ENCODE measurements at regions not wholly inside any gene's neighbourhood (a gene's known extent, or its start where the extent isn't known, plus 50 kb on each side); places are given as distances from the start of the nearest gene placed in this dataset.
"Not testable (repeated sequence)": the region's sequence is repeated elsewhere in the genome, so short reads cannot be mapped to it uniquely, and the experiment has no call there.

DNA sequence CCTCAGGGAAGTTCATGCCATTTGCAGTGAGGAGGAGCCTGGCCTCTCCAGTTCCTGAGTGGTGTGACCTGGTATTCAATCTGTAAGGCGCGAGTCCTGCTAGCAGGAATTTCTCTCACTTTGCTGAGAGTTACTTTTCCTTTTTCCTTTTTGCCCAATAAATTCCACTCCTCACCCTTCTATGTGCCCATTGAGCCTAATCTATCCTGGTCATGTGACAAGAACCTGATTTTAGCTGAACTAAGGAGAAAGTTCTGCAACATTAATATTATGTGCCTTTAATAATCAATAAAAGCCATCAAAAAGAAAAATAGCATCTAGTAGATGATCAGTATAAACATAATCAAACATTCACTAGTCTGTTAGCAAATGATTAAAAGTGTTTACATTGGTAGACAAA lies 136.1 kb upstream of the POGK start:
- no peak for DNase-seq

DNA sequence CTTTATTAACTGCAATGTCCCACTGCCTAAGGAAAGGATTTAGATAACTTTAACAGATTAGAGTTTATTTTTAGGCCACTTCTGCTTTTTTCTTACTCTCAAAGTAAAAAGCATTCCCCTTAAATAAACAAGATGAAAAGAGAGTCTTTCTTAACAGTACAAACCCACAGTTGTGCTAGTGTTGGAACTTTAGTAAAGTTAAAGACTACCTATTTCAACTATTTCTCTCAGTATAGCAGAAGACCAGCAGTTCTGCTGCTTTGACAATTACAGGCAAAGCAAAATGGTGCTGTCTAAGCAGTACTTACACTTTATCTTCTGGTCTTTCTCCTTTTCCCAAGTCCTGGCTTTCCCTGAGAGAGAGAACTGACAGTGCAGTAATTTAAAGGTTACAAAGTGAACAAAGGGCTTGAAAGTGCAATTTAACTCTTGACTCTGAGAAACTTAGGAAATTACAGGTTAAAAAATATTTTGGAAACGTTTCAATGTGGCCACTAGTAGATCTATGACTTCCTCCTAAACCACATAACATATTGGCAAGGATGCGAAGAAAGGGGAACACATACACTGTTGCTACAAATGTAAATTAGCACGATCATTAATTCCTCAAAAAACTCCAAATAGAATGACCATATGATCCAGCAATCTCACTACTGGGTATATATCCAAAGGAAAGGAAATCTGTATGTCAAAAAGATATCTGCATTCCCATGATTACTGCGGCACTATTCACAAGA lies 135.4 kb upstream of the POGK start:
- no peak for DNase-seq

DNA sequence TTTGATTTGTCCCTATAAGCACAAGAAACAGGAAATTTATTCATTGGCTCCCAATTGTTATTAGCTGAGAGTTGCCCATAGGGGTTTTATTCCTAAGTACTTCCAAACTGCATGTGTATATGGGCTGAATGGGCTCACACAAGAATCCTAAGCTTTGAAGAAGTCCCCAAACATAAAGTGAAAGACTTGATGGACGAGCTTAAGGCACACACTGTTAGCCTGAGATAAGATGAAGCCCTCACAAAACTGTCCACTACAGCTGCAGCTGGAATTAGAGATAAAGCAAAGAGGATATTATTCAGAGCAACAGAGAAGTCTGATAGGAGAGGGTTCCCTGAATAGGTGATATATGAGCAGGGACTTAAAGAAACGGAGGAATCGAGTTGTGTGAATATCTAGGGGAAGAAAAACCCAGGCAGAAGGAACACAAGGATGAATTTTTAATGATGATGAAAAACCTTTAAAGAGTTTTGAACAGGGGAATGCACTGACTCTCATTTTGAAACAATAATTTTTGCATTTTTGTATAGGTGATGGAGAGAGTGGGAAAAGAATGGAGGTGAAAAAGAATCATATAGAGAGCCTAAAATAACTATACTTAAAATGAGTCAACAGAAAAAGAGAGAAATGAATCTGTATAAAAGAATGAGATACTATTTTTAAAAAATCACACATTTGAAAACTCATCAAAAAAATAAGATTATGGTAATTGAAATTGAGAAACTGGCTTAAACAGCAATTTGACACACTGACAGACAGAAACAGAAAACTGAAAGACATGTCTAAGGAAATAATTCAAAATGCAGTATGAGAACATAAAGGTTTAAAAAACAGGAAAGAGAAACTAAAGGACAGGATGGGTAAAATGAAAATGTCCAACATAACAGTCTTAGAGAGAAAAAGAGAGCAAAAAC lies 133.6 kb upstream of the POGK start:
- DNase-seq, result no peak

DNA sequence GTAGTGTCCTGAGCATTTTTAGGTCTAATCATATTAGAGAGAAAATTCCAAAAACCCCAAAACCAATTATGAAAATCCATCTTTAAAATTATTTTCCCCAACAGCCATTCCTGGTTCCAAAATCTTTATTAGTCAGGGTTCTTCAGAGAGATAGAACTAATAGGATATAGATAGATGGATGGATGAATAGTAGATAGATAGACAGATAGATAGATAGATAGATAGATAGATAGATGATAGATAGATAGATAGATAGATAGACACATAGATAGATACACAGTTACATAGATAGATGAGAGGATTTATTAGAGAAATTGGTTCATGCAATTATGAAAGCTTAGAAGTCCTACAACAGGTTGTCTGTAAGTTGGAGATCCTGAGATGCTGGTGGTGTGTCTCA lies 122.7 kb upstream of the POGK start:
- no peak for DNase-seq

DNA sequence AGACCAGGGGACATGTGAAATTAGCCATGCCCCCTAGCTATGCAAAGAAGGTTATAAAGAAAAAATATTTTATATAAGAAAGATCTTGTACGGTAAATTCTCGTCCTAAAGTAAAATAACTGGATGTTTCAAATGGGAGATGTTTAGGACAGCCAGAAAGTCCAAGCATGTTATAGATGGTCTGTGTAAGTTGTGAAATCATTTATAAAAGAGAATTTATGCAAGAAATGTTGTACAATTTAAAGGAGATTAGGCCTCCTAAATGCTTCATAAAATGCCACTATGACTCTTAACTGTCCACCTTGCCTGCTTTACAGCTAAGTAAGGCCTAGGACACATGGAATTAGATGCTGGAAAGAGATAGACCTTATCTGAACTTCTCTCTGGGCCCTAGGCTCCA lies 118.1 kb upstream of the POGK start:
- peak; percentile 27 for DNase-seq

DNA sequence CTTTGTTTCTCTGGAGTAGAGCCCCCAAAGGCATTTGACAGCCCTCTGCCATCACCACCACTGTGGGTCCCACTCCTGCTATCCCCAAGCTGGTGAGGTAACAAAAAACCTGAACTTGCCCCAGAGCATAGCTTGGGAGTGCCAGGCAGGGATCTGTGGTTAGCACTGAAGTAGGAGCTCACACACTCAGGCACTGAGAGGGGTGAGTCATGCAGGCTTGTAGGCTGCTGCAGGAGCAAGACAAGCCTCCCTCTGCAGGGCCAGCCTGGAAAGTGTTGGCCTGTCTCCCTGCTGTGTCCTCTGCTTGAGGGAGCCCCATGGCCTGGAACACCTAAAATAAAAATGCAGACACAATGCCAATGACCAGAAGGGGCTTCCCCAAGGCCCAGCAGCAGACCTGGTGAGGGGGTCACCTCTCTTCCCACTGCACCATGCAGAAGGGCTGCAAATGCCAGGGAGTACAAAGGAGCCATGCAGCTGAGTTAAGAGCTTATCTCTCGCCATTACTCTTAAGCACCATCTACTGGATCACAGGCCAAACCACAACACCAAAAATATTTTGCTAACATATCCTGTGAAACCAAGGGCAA lies 108.9 kb upstream of the POGK start:
- peak; percentile 36 for DNase-seq

DNA sequence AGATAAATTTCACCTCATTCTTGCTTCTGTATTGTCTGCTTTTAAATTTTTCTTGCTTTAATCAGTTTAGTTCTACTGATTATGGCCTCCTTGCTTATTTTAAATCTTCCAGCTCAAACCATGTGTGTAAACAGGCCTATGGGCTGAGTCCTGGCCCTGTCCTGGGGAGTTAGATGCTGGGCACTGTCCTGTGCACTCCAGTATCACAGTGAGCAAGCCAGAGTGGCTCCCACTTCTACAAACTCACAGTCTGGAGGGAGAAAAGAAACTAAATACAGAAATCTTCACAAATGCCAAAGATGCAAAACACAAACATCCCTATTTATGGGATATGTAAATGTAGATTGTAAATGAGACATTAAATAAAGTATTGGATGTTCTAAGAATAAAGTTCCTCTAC lies 101.1 kb upstream of the POGK start:
- no peak for DNase-seq

DNA sequence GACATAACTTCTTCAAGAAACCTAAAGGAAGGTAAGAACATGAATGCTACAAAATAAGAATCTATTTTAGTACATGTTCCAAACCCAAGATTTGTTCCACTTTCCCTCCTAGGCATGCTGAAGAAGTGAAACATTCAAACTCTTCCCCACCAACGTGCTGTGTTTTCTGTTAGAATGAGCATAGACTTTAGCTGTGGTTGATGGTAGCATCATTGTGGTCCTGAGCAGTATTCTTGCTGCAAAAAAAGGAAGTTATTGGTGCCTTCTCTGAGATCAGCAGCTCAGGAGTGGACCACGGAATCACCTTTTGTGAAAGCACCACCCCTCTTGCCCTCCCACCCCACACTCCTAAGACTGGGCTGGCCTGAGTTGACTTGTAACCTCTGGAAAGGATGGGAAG lies 100.4 kb upstream of the POGK start:
- DNase-seq, result no peak

DNA sequence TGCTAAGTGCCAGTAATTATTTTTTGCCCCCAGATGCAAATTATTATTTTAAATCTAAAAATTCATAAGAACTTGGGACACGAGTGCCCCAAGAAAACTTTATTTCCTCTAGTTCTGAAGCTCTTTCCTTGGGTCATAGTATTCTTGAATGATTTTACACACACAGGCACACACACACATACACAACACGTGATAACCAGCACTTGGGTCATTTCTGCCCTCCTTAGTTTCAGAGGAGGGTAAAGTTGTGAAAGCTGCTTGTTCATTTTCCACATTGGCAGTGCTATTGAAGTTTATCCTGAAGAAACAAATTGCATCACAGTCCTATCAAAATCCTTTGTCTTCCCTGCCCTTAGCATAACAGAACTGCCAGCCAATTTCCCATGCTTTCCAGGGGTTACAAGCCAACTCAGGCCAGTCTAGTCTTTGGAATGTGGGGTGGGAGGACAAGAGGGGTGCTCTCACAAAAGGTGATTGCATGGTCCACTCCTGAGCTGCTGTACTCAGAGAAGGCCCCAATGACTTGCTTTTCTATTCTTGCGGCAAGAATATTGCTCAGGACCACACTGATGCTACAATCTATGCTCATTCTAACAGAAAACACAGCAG lies 98.5 kb upstream of the POGK start:
- no peak for DNase-seq

DNA sequence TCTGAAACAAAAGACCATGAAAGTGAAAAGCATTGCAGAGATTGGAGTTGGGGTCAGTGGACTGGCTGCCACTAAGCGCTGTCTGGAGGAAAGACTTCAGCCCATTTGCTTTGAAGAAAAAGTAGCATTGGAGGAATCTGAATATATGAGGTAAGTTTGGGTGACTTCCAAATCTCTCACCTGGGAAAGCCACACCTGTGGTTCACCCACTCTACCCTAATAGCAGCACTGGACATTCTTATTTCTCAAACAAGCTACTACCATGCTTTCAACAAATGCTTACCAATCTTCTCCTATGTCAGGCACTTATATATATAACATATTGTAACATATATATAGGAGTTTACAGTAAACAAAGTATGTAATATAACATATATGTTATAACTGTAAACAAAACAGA lies 76.0 kb upstream of the POGK start:
- DNase-seq, result no peak

DNA sequence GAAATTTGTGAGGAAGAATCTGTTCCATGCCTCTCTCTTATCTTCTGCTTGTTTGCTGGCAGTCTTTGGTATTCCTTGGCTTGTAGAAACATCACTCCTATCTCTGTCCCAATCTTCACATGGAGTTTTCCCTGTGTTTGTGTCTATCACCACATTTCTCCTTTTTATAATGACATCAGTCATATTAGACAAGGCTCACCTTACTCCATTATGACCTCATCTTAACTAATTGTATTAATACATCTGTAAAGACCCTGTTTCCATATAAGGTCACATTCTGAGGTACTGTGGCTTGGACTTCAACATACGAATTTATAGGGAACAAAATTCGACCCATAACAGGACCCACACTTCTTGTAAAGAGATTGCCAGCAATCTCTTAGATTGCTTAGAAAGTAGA lies 72.3 kb upstream of the POGK start:
- DNase-seq, result no peak

DNA sequence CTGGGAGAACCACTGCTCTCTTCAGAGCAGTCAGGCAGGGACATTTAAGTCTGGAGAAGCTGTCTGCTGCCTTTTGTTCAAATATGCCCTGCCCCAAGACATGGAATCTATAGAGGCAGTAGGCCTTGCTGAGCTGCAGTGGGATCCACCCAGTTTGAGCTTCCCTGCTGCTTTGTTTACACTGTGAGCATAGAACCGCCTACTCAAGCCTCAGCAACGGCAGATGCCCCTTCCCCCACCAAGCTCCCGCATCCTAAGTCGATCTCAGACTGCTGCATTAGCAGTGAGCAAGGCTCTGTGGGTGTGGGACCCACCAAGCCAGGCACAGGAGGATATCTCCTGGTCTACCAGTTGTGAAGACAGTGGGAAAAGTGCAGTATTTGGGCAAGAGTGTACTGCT lies 54.6 kb upstream of the POGK start:
- not testable (repeated sequence) for DNase-seq

DNA sequence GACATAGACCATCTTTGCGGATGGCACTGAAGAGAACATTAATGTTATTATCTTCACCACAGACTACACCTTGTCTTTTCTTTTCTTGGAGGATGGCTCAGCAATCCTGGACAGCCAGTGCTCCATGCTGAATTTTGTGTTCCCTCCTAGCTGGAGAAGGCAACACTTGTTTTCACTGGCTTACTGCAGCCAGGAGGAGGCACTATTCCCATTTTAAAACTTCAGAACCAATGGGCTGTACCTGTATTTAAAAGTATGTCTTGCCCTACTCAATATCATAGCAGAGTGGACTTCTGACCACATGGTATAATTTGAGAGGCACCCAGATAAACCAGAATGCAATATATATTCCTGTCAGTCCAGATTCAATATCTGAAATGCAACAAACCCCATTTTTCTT lies 53.3 kb upstream of the POGK start:
- DNase-seq, result no peak

DNA sequence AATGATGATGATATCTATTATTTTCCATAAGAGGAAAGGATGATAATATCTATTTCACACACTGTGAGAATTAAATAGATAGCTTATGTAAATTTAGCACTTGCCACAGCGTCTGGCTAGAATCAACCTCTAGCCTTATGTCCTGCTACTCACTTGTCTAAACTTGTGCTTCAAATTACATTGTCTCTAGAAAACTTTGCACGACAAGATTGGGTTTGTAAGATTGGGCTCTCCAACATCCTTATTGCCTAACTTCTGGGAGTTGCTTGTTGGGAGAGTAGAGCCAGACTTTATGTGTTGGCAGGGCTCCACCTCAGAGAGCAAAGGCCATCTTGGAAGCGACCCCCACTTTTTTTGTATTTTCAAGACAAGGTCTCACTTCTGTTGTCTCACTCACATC lies 50.0 kb upstream of the POGK start:
- no peak for DNase-seq
